DMS 273 (cell line): ENCODE measurements at regions not wholly inside any gene's neighbourhood (a gene's known extent, or its start where the extent isn't known, plus 50 kb on each side); places are given as distances from the start of the nearest gene placed in this dataset.
A peak's percentile ranks its signal among the peaks of the same experiment; 100 is the strongest.

Experiments used
- DNase-seq: peaks from one replicate; lab custom pipeline; 2025; ENCODE audit not compliant: unreplicated experiment; lab: John Stamatoyannopoulos, UW

GRCh38 chr5:28164568-28164967 lies 1126.2 kb upstream of the CDH9 start:
- no peak for DNase-seq

GRCh38 chr5:28156981-28157380 lies 1118.6 kb upstream of the CDH9 start:
- DNase-seq, result no peak

- DNase-seq, result no peak
Measured at GRCh38 chr5:28143519-28143918, 1105.1 kb upstream of the CDH9 start.

GRCh38 chr5:28132151-28132550 lies 1093.8 kb upstream of the CDH9 start:
- no peak for DNase-seq

GRCh38 chr5:28117691-28118090 lies 1079.3 kb upstream of the CDH9 start:
- no peak for DNase-seq

GRCh38 chr5:28117273-28117672 lies 1078.9 kb upstream of the CDH9 start:
- DNase-seq, result no peak

GRCh38 chr5:28110781-28111180 lies 1072.4 kb upstream of the CDH9 start:
- no peak for DNase-seq

GRCh38 chr5:28104080-28104479 lies 1065.7 kb upstream of the CDH9 start:
- DNase-seq, result no peak

- no peak for DNase-seq
Measured at GRCh38 chr5:28084069-28084468, 1045.7 kb upstream of the CDH9 start.

GRCh38 chr5:28082610-28083009 lies 1044.2 kb upstream of the CDH9 start:
- no peak for DNase-seq

GRCh38 chr5:28077291-28078240 lies 1039.2 kb upstream of the CDH9 start:
- DNase-seq, result no peak

GRCh38 chr5:28066856-28067255 lies 1028.5 kb upstream of the CDH9 start:
- DNase-seq, result no peak

- DNase-seq, result no peak
Measured at GRCh38 chr5:28065656-28066055, 1027.3 kb upstream of the CDH9 start.

- no peak for DNase-seq
Measured at GRCh38 chr5:28046596-28046995, 1008.2 kb upstream of the CDH9 start.

- no peak for DNase-seq
Measured at GRCh38 chr5:28027851-28028250, 989.5 kb upstream of the CDH9 start.

- no peak for DNase-seq
Measured at GRCh38 chr5:28017178-28017577, 978.8 kb upstream of the CDH9 start.

GRCh38 chr5:28014779-28015178 lies 976.4 kb upstream of the CDH9 start:
- DNase-seq, result peak; percentile 46

- peak; percentile 22 for DNase-seq
Measured at GRCh38 chr5:28012538-28012937, 974.2 kb upstream of the CDH9 start.

- no peak for DNase-seq
Measured at GRCh38 chr5:28009576-28009975, 971.2 kb upstream of the CDH9 start.

GRCh38 chr5:27996665-27997064 lies 958.3 kb upstream of the CDH9 start:
- DNase-seq, result no peak

GRCh38 chr5:27995867-27996266 lies 957.5 kb upstream of the CDH9 start:
- DNase-seq, result no peak

GRCh38 chr5:27978322-27978721 lies 939.9 kb upstream of the CDH9 start:
- DNase-seq, result no peak

- DNase-seq, result no peak
Measured at GRCh38 chr5:27969157-27969556, 930.8 kb upstream of the CDH9 start.
